ENCODE measurements at regions not wholly inside any gene's neighbourhood (a gene's known extent, or its start where the extent isn't known, plus 50 kb on each side); places are given as distances from the start of the nearest gene placed in this dataset.
"Not testable (repeated sequence)": the region's sequence is repeated elsewhere in the genome, so short reads cannot be mapped to it uniquely, and the experiment has no call there.

- no peak overlapping the region for H3K4me3 ChIP-seq (ENCODE audit: low read depth, low read length)
- no peak for DNase-seq (ENCODE audit: low read depth)
- TF ChIP-seq, protein P1, sequence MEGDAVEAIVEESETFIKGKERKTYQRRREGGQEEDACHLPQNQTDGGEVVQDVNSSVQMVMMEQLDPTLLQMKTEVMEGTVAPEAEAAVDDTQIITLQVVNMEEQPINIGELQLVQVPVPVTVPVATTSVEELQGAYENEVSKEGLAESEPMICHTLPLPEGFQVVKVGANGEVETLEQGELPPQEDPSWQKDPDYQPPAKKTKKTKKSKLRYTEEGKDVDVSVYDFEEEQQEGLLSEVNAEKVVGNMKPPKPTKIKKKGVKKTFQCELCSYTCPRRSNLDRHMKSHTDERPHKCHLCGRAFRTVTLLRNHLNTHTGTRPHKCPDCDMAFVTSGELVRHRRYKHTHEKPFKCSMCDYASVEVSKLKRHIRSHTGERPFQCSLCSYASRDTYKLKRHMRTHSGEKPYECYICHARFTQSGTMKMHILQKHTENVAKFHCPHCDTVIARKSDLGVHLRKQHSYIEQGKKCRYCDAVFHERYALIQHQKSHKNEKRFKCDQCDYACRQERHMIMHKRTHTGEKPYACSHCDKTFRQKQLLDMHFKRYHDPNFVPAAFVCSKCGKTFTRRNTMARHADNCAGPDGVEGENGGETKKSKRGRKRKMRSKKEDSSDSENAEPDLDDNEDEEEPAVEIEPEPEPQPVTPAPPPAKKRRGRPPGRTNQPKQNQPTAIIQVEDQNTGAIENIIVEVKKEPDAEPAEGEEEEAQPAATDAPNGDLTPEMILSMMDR (IDR thresholded peaks at IDR 0.05; ENCODE audit: insufficient read depth, low read length) = no peak
Measured at GRCh38 chr16:75860326-75861053, 134.2 kb upstream of the CPHXL start.

GRCh38 chr16:75861311-75862097 lies 135.2 kb upstream of the CPHXL start:
- no peak for DNase-seq (ENCODE audit: low read depth)
- TF ChIP-seq, protein P1 (IDR thresholded peaks at IDR 0.05; ENCODE audit: insufficient read depth, low read length) = no peak
- no peak overlapping the region for H3K4me3 ChIP-seq (ENCODE audit: low read depth, low read length)

GRCh38 chr16:75862098-75862386 lies 135.8 kb upstream of the CPHXL start:
- H3K4me3 ChIP-seq (ENCODE audit: low read depth, low read length) = no peak overlapping the region
- no peak for DNase-seq (ENCODE audit: low read depth)
- TF ChIP-seq, protein P1 (IDR thresholded peaks at IDR 0.05; ENCODE audit: insufficient read depth, low read length) = no peak

- no peak for DNase-seq (ENCODE audit: low read depth)
- no peak overlapping the region for H3K4me3 ChIP-seq (ENCODE audit: low read depth, low read length)
- TF ChIP-seq, protein P1 (IDR thresholded peaks at IDR 0.05; ENCODE audit: insufficient read depth, low read length) = no peak
Measured at GRCh38 chr16:75864243-75864642, 138.0 kb upstream of the CPHXL start.

DNA sequence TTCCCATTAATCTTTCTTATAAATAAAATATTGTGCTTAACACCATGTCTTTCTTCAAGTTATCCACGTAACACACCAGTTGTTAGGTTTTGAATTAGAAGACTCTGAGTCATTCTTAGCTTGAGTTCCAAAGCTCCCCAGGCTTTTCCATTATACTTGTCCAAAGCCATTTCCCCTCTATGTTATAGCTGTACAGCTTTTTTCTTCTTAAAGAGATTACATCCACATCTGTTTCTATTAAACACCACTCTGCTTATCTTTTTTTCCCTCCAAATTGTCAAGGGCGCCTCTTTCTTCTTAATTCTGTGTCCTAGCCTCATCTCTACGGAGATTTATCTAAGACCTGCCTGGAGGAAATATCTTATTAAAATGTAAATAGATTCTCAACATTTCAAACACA lies 139.4 kb upstream of the CPHXL start:
- no peak overlapping the region for H3K4me3 ChIP-seq (ENCODE audit: low read depth, low read length)
- TF ChIP-seq, protein P1 (IDR thresholded peaks at IDR 0.05; ENCODE audit: insufficient read depth, low read length) = no peak
- no peak for DNase-seq (ENCODE audit: low read depth)

GRCh38 chr16:75868636-75869632 lies 142.6 kb upstream of the CPHXL start:
- DNase-seq (ENCODE audit: low read depth) = no peak
- TF ChIP-seq, protein P1 (IDR thresholded peaks at IDR 0.05; ENCODE audit: insufficient read depth, low read length) = no peak
- H3K4me3 ChIP-seq (ENCODE audit: low read depth, low read length) = no peak overlapping the region

DNA sequence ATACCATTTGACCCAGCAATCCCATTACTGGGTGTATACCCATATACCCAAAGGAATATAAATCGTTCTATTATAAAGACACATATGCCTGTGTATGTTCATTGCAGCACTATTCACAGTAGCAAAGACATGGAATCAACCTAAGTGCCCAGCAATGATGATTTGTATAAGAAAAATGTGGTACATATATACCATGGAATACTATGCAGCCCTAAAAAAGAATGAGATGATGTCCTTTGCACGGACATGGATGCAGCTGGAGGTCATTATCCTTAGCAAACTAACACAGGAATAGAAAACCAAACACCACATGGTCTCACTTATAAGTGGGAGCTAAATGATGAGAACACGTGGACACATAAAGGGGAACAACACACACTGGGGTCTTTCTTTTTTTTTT lies 155.0 kb upstream of the CPHXL start:
- not testable (repeated sequence) for DNase-seq (ENCODE audit: low read depth); H3K4me3 ChIP-seq (ENCODE audit: low read depth, low read length)
